GM19397 (cell line): ENCODE measurements at regions not wholly inside any gene's neighbourhood (a gene's known extent, or its start where the extent isn't known, plus 50 kb on each side); places are given as distances from the start of the nearest gene placed in this dataset.
A peak's percentile ranks its signal among the peaks of the same experiment; 100 is the strongest.

Experiments used
- ATAC-seq: cut with Tn5 transposase; IDR thresholded peaks from one replicate; pipeline ENCODE4 v1.9.1; 2021; ENCODE audit warnings: mild to moderate bottlenecking, moderate library complexity; ENCODE audit not compliant: unreplicated experiment

- ATAC-seq = no peak
These were observed 57.7 kb upstream of the MAST4 start for GRCh38 chr5:66538531-66538930.

GRCh38 chr5:66540078-66540477 is 56.1 kb upstream of the MAST4 start:
- no peak for ATAC-seq

GRCh38 chr5:66542711-66543110 is 53.5 kb upstream of the MAST4 start:
- peak; percentile 52 for ATAC-seq
